ENCODE measurements at regions not wholly inside any gene's neighbourhood (a gene's known extent, or its start where the extent isn't known, plus 50 kb on each side); places are given as distances from the start of the nearest gene placed in this dataset.

DNA sequence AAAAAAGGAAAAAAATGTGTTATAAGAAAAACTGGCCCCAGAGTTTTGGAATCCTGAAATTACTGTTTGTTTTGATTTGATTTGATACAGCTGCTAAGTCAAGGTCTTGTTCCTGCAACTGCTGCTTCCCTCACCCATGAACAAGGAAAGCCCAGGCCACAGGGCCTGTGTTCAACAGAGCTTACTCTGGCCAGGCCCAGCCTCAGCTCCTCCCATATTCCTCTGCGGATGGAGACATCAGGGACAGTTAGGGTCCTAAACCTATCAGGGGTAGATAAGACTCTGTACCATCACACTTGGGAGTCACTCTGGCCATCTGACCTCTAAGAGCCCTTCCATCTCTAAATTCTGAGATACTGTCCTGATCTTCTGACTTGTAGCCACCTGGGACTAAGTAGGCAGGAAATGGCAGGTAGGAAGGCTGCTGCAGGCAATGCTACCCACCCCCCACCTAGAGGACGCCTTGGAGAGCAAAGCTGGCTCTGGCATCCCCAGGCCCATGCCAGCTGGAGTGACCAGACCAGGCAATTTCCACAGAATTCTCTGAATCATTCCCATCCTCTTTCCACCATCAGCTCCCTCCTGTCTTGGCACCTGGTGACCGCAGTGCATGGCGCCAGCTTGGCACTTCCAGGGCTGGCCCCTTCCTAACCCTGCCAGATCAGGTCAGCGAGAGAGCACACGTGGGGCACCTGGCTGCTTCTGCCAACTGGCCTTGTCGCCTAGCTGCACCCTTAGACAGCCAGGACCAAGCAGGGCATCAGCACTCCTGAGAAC is 58.0 kb upstream of the TMEM33 start:
- H3K79me1 ChIP-seq (ENCODE audit: low read length), result no peaks in the 10 kb centered on the region
- no CpG with 5 or more reads among the region's 7 CpGs for WGBS (ENCODE audit: extremely low coverage, insufficient coverage, insufficient read length)
- H2AK5ac ChIP-seq (ENCODE audit: low read length), result no peak overlapping the region
- H4K12ac ChIP-seq (ENCODE audit: low read depth, low read length), result no peak overlapping the region
- no peak overlapping the region for H3K18ac ChIP-seq (ENCODE audit: low read length)
- H3K4ac ChIP-seq (ENCODE audit: low read depth, low read length), result no peak overlapping the region
- no peak overlapping the region for H2BK5ac ChIP-seq (ENCODE audit: low read depth, low read length, poor library complexity)
- H2BK12ac ChIP-seq (ENCODE audit: low read length), result no peak overlapping the region
- DNase-seq, result no peak
- H2BK120ac ChIP-seq (ENCODE audit: insufficient read depth, low read length, poor library complexity), result no peak overlapping the region
- H3K79me2 ChIP-seq (ENCODE audit: control insufficient read depth, insufficient read depth, low read length, poor library complexity), result no peaks in the 10 kb centered on the region
- peaks cover 85% of the 10 kb centered on the region for H3K27me3 ChIP-seq (ENCODE audit: insufficient read depth, low read length)
- no peak overlapping the region for H3K27ac ChIP-seq (ENCODE audit: low read depth, low read length)
- no peak overlapping the region for H3K23ac ChIP-seq (ENCODE audit: low read length)
- H4K91ac ChIP-seq (ENCODE audit: low read depth, low read length), result no peak overlapping the region
- no peak overlapping the region for H3K14ac ChIP-seq (ENCODE audit: low read length)
- H3K4me3 ChIP-seq (ENCODE audit: low read depth, low read length), result no peak overlapping the region
- peaks cover 4% of the 10 kb centered on the region for H3K9me3 ChIP-seq (ENCODE audit: insufficient read depth, low read depth, low read length)
- H3K9ac ChIP-seq (ENCODE audit: low read length), result no peak overlapping the region
- H2AFZ ChIP-seq (ENCODE audit: insufficient read depth, low read length, poor library complexity), result no peak overlapping the region
- H3K4me2 ChIP-seq (ENCODE audit: low read length), result no peak overlapping the region
- H3K4me1 ChIP-seq (ENCODE audit: control insufficient read depth in 1 of 2, insufficient read depth in 2 of 2, low read length in 2 of 2), result peaks cover 10 to 12% of the 10 kb centered on the region in 2 experiments
- no peak overlapping the region for H4K8ac ChIP-seq (ENCODE audit: low read depth, low read length)
- no peaks in the 10 kb centered on the region for H3K36me3 ChIP-seq (ENCODE audit: control insufficient read depth in 1 of 2, insufficient read depth in 2 of 2, low read length in 2 of 2)

GRCh38 chr4:41874873-41875272 is 60.4 kb upstream of the TMEM33 start:
- no peak overlapping the region for H3K4me3 ChIP-seq (ENCODE audit: low read depth, low read length)
- H3K9ac ChIP-seq (ENCODE audit: low read length), result no peak overlapping the region
- H4K12ac ChIP-seq (ENCODE audit: low read depth, low read length), result no peak overlapping the region
- peaks cover 2% of the 10 kb centered on the region for H3K9me3 ChIP-seq (ENCODE audit: insufficient read depth, low read depth, low read length)
- H3K4ac ChIP-seq (ENCODE audit: low read depth, low read length), result no peak overlapping the region
- no peak overlapping the region for H3K4me2 ChIP-seq (ENCODE audit: low read length)
- no peak overlapping the region for H4K8ac ChIP-seq (ENCODE audit: low read depth, low read length)
- no peaks in the 10 kb centered on the region for H3K79me2 ChIP-seq (ENCODE audit: control insufficient read depth, insufficient read depth, low read length, poor library complexity)
- H3K14ac ChIP-seq (ENCODE audit: low read length), result no peak overlapping the region
- H3K4me1 ChIP-seq (ENCODE audit: control insufficient read depth in 1 of 2, insufficient read depth in 2 of 2, low read length in 2 of 2), result peaks cover 5 to 6% of the 10 kb centered on the region in 2 experiments
- peaks cover 61% of the 10 kb centered on the region for H3K27me3 ChIP-seq (ENCODE audit: insufficient read depth, low read length)
- H2AK5ac ChIP-seq (ENCODE audit: low read length), result no peak overlapping the region
- H2AFZ ChIP-seq (ENCODE audit: insufficient read depth, low read length, poor library complexity), result no peak overlapping the region
- no peaks in the 10 kb centered on the region for H3K79me1 ChIP-seq (ENCODE audit: low read length)
- no peak overlapping the region for H2BK120ac ChIP-seq (ENCODE audit: insufficient read depth, low read length, poor library complexity)
- no peak overlapping the region for H2BK5ac ChIP-seq (ENCODE audit: low read depth, low read length, poor library complexity)
- H2BK12ac ChIP-seq (ENCODE audit: low read length), result no peak overlapping the region
- H3K18ac ChIP-seq (ENCODE audit: low read length), result no peak overlapping the region
- H3K23ac ChIP-seq (ENCODE audit: low read length), result no peak overlapping the region
- no peak overlapping the region for H4K91ac ChIP-seq (ENCODE audit: low read depth, low read length)
- H3K27ac ChIP-seq (ENCODE audit: low read depth, low read length), result no peak overlapping the region
- no peak for DNase-seq
- H3K36me3 ChIP-seq (ENCODE audit: control insufficient read depth in 1 of 2, insufficient read depth in 2 of 2, low read length in 2 of 2), result no peaks in the 10 kb centered on the region

GRCh38 chr4:41874398-41874797 is 60.8 kb upstream of the TMEM33 start:
- Histone ChIP-seq H3K4me3 (ENCODE audit: low read depth, low read length) (no peak overlapping the region), H4K12ac (ENCODE audit: low read depth, low read length) (no peak overlapping the region), H4K91ac (ENCODE audit: low read depth, low read length) (no peak overlapping the region), H3K27ac (ENCODE audit: low read depth, low read length) (no peak overlapping the region), H3K14ac (ENCODE audit: low read length) (no peak overlapping the region), H3K27me3 (ENCODE audit: insufficient read depth, low read length) (peaks cover 57% of the 10 kb centered on the region), H2BK120ac (ENCODE audit: insufficient read depth, low read length, poor library complexity) (no peak overlapping the region), H2AK5ac (ENCODE audit: low read length) (no peak overlapping the region), H3K79me2 (ENCODE audit: control insufficient read depth, insufficient read depth, low read length, poor library complexity) (no peaks in the 10 kb centered on the region), H3K4me2 (ENCODE audit: low read length) (no peak overlapping the region), H3K4me1 (ENCODE audit: control insufficient read depth in 1 of 2, insufficient read depth in 2 of 2, low read length in 2 of 2) (peaks cover 5 to 6% of the 10 kb centered on the region in 2 experiments), H3K9me3 (ENCODE audit: insufficient read depth, low read depth, low read length) (peaks cover 2% of the 10 kb centered on the region), H3K23ac (ENCODE audit: low read length) (no peak overlapping the region), H3K36me3 (ENCODE audit: control insufficient read depth in 1 of 2, insufficient read depth in 2 of 2, low read length in 2 of 2) (no peaks in the 10 kb centered on the region), H3K9ac (ENCODE audit: low read length) (no peak overlapping the region), H3K18ac (ENCODE audit: low read length) (no peak overlapping the region), H2BK5ac (ENCODE audit: low read depth, low read length, poor library complexity) (no peak overlapping the region), H4K8ac (ENCODE audit: low read depth, low read length) (no peak overlapping the region), H2BK12ac (ENCODE audit: low read length) (no peak overlapping the region), H2AFZ (ENCODE audit: insufficient read depth, low read length, poor library complexity) (no peak overlapping the region), H3K79me1 (ENCODE audit: low read length) (no peaks in the 10 kb centered on the region), H3K4ac (ENCODE audit: low read depth, low read length) (no peak overlapping the region)
- DNase-seq, result no peak
- no CpG with 5 or more reads among the region's 7 CpGs for WGBS (ENCODE audit: extremely low coverage, insufficient coverage, insufficient read length)

DNA sequence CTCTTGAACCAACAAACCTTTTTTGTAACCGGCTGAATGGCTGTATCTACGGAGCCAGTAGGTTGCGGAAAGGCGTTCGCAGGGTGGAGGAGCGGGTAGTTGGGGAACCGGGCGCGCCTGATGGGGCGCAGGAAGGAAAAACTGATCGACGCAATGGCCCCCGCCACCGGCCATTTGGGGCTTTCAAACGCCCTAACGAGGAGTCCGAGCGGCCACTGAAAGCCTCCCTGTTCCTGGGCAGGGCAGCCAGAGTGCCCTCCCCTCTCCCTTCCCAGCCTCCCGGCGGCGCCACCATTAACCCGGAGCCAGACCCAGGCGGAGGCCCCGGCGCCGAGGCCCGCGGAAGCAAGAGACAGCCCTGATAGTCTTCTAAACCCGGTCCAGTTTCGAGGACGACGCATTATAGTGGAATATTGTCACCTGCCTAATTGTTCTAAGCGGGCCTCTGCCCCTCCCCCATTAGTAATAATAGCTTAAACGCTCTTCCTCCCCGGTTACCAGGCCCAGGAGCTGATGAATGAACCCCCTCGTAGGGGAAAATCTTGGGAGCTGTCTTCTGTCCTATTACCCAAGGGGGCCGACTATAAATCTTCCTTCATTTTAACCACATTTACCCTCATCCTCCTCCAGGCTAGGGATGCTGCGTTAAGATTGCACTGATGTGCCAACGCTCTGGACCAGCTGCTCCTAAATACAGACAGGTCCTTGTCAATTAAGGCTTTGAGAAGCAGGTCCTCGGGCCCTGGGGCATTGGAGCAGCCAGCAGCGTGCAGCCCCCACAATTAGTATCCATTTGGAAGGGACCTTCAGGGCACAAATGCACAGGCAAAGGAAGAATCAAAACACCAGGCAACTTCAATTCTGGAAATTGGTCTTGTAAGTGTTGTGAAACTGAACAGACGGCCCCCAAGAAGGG is 61.6 kb upstream of the TMEM33 start:
- WGBS (ENCODE audit: extremely low coverage, insufficient coverage, insufficient read length), result no CpG with 5 or more reads among the region's 42 CpGs

More for the DNA sequence above, 61.6 kb upstream of the TMEM33 start:
- no peak overlapping the region for H4K12ac ChIP-seq (ENCODE audit: low read depth, low read length)
- no peak overlapping the region for H3K4me3 ChIP-seq (ENCODE audit: low read depth, low read length)
- peak overlapping the region; percentile 59 for H3K4me2 ChIP-seq (ENCODE audit: low read length)
- H2BK120ac ChIP-seq (ENCODE audit: insufficient read depth, low read length, poor library complexity), result no peak overlapping the region
- H3K23ac ChIP-seq (ENCODE audit: low read length), result no peak overlapping the region
- no peak overlapping the region for H3K27ac ChIP-seq (ENCODE audit: low read depth, low read length)
- no peak overlapping the region for H2BK12ac ChIP-seq (ENCODE audit: low read length)
- no peak overlapping the region for H2AFZ ChIP-seq (ENCODE audit: insufficient read depth, low read length, poor library complexity)
- no peaks in the 10 kb centered on the region for H3K36me3 ChIP-seq (ENCODE audit: control insufficient read depth in 1 of 2, insufficient read depth in 2 of 2, low read length in 2 of 2)
- H3K18ac ChIP-seq (ENCODE audit: low read length), result no peak overlapping the region
- DNase-seq, result no peak
- H3K9me3 ChIP-seq (ENCODE audit: insufficient read depth, low read depth, low read length), result peaks cover 2% of the 10 kb centered on the region
- no peak overlapping the region for H3K4ac ChIP-seq (ENCODE audit: low read depth, low read length)
- H3K9ac ChIP-seq (ENCODE audit: low read length), result no peak overlapping the region
- H4K8ac ChIP-seq (ENCODE audit: low read depth, low read length), result no peak overlapping the region
- H2AK5ac ChIP-seq (ENCODE audit: low read length), result no peak overlapping the region
- H3K79me1 ChIP-seq (ENCODE audit: low read length), result no peaks in the 10 kb centered on the region
- H3K79me2 ChIP-seq (ENCODE audit: control insufficient read depth, insufficient read depth, low read length, poor library complexity), result no peaks in the 10 kb centered on the region
- no peak overlapping the region for H4K91ac ChIP-seq (ENCODE audit: low read depth, low read length)
- H3K27me3 ChIP-seq (ENCODE audit: insufficient read depth, low read length), result peaks cover 52% of the 10 kb centered on the region
- H3K14ac ChIP-seq (ENCODE audit: low read length), result no peak overlapping the region
- peaks cover 5 to 6% of the 10 kb centered on the region in 2 experiments for H3K4me1 ChIP-seq (ENCODE audit: control insufficient read depth in 1 of 2, insufficient read depth in 2 of 2, low read length in 2 of 2)
- no peak overlapping the region for H2BK5ac ChIP-seq (ENCODE audit: low read depth, low read length, poor library complexity)
